ENCODE measurements at regions not wholly inside any gene's neighbourhood (a gene's known extent, or its start where the extent isn't known, plus 50 kb on each side); places are given as distances from the start of the nearest gene placed in this dataset.

- POLR2A ChIA-PET = no interaction called here
- CTCF ChIA-PET = no interaction called here
- Mint-ChIP-seq H3K4me3 (no peak overlapping the region), H3K36me3 (ENCODE audit: low read depth) (no peaks in the 10 kb centered on the region), H3K4me1 (no peaks in the 10 kb centered on the region), H3K27me3 (no peaks in the 10 kb centered on the region), H3K9me3 (no peaks in the 10 kb centered on the region), H3K27ac (no peak overlapping the region)
- DNase-seq = no peak
These were observed 278.0 kb upstream of the DKK2 start for GRCh38 chr4:107314156-107314555.

- CTCF ChIA-PET = no interaction called here
- DNase-seq = no peak
- Mint-ChIP-seq H3K9me3 (no peaks in the 10 kb centered on the region), H3K36me3 (ENCODE audit: low read depth) (no peaks in the 10 kb centered on the region), H3K27me3 (no peaks in the 10 kb centered on the region), H3K4me3 (no peak overlapping the region), H3K27ac (no peak overlapping the region), H3K4me1 (no peaks in the 10 kb centered on the region)
- POLR2A ChIA-PET = no interaction called here
These were observed 276.3 kb upstream of the DKK2 start for GRCh38 chr4:107312366-107312765.

GRCh38 chr4:107304699-107305286 is 268.7 kb upstream of the DKK2 start:
- POLR2A ChIA-PET = no interaction called here
- H3K36me3 Mint-ChIP-seq (ENCODE audit: low read depth) = no peaks in the 10 kb centered on the region
- no peak overlapping the region for H3K27ac Mint-ChIP-seq
- no peaks in the 10 kb centered on the region for H3K4me1 Mint-ChIP-seq
- no peak for DNase-seq
- H3K9me3 Mint-ChIP-seq = no peaks in the 10 kb centered on the region
- CTCF ChIA-PET = no interaction called here
- no peaks in the 10 kb centered on the region for H3K27me3 Mint-ChIP-seq
- no peak overlapping the region for H3K4me3 Mint-ChIP-seq

- Mint-ChIP-seq H3K4me1 (no peaks in the 10 kb centered on the region), H3K9me3 (no peaks in the 10 kb centered on the region), H3K36me3 (ENCODE audit: low read depth) (no peaks in the 10 kb centered on the region), H3K4me3 (no peak overlapping the region), H3K27me3 (no peaks in the 10 kb centered on the region), H3K27ac (no peak overlapping the region)
- no peak for DNase-seq
- ChIA-PET CTCF (no interaction called here), POLR2A (no interaction called here)
These were observed 263.5 kb upstream of the DKK2 start for GRCh38 chr4:107299646-107300045.

DNA sequence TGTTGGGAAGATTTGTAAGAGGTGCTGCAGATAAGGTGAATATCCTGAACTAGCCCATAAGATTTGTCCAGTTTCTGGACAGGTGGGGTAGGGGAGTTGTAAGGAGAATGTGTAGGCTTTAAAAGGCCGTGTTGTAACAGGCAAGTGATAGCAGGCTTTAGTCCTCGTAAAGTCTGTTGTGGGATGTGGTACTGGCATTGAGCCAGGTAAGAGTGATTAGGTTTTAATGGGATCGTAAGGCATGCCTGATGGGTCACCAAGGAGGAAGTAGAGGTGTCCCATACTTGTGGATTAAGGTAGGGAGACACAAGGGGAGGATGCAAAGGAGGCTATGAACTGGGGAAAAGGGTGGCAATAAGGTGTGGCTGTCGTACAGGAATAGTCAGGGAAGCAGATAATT is 256.9 kb upstream of the DKK2 start:
- CTCF ChIA-PET = no interaction called here
- Mint-ChIP-seq H3K36me3 (ENCODE audit: low read depth) (no peaks in the 10 kb centered on the region), H3K4me1 (no peaks in the 10 kb centered on the region), H3K27me3 (no peaks in the 10 kb centered on the region), H3K27ac (no peak overlapping the region), H3K4me3 (no peak overlapping the region), H3K9me3 (no peaks in the 10 kb centered on the region)
- POLR2A ChIA-PET = no interaction called here
- DNase-seq = no peak

DNA sequence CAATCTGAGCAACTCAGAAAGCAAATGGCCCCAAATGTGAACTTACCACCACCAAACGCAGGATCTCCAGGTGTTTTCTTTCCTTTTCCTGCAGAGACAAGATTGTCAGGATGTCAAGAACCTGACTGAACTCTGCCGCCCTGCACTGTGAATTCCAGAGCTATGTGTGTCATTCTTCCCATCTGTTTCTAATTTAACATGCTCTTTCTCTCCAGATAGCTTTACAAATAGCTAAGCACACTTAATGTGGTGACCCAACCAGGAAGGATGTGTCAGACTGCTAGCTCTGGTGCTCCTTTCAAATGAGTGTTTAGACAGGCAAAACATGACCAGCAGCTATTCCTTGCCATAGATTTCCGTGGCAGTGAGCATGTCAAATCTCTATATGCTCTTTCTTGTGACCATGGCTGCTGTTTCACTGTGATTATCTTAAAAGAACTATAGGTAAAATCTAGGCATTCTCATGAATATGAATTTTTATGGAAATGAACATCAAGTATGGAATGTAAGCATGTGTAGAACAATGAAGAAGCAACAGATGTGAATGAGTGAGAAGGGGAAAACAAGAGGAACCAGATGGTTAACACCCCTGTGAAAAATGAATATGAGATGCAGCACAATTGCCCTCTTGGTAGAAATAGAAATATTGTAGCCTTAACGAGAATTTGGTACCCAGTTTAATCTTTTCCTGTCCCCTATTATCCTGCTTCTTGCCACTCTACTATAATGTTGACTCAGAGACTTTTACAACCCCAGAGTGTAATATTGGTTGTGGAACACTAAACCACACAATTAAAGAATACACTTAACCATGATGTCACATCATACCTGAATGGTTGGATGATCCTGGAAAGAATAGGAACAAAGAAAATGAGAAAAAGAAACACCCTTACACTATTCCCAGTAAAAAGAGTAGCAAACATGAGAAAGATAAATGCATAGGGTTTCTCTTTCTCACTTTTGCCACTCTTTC is 247.8 kb upstream of the DKK2 start:
- H3K27ac Mint-ChIP-seq = no peak overlapping the region
- DNase-seq = no peak
- H3K4me3 Mint-ChIP-seq = no peak overlapping the region
- ChIA-PET CTCF (no interaction called here), POLR2A (no interaction called here)
- H3K27me3 Mint-ChIP-seq = no peaks in the 10 kb centered on the region
- no peaks in the 10 kb centered on the region for H3K36me3 Mint-ChIP-seq (ENCODE audit: low read depth)
- no peaks in the 10 kb centered on the region for H3K9me3 Mint-ChIP-seq
- no peaks in the 10 kb centered on the region for H3K4me1 Mint-ChIP-seq

- CTCF ChIA-PET = no interaction called here
- H3K9me3 Mint-ChIP-seq = no peaks in the 10 kb centered on the region
- no peaks in the 10 kb centered on the region for H3K27me3 Mint-ChIP-seq
- no peak overlapping the region for H3K27ac Mint-ChIP-seq
- DNase-seq = no peak
- no peaks in the 10 kb centered on the region for H3K36me3 Mint-ChIP-seq (ENCODE audit: low read depth)
- H3K4me1 Mint-ChIP-seq = no peaks in the 10 kb centered on the region
- POLR2A ChIA-PET = no interaction called here
- no peak overlapping the region for H3K4me3 Mint-ChIP-seq
These were observed 243.6 kb upstream of the DKK2 start for GRCh38 chr4:107279733-107280132.

DNA sequence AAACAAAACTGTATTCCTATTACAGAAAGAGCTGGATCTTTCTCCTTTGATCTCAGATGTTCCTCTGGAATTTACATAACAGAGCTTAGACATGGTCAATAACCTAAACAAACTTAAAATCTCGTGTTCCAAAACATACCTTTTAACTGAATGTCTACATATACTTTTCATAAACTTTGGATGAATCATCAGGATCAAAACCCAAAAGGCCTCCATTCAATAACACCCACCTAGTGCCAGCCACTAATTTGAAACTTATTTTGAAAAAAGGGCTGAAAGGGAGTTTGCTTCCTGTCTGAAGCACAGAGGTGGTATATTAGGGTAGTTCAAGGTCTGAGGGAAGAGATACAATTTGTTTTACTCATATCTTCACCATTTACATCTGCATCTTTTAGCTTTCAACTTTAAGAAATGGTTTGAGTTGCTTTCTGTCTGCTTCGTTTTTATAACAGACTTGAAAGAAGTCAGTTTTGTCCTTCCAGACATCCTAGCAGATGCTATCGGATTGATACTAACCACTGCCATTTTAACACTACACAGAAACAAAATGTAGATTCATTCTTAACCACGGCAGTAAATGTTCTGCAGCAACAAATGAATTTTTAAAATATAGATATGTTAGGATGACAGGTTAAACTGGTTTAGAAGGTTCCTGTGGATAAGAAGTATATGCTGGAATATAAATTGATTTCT is 242.8 kb upstream of the DKK2 start:
- no peaks in the 10 kb centered on the region for H3K36me3 Mint-ChIP-seq (ENCODE audit: low read depth)
- ChIA-PET POLR2A (no interaction called here), CTCF (no interaction called here)
- no peaks in the 10 kb centered on the region for H3K4me1 Mint-ChIP-seq
- no peak overlapping the region for H3K4me3 Mint-ChIP-seq
- H3K27ac Mint-ChIP-seq = no peak overlapping the region
- no peaks in the 10 kb centered on the region for H3K9me3 Mint-ChIP-seq
- DNase-seq = no peak
- H3K27me3 Mint-ChIP-seq = no peaks in the 10 kb centered on the region

DNA sequence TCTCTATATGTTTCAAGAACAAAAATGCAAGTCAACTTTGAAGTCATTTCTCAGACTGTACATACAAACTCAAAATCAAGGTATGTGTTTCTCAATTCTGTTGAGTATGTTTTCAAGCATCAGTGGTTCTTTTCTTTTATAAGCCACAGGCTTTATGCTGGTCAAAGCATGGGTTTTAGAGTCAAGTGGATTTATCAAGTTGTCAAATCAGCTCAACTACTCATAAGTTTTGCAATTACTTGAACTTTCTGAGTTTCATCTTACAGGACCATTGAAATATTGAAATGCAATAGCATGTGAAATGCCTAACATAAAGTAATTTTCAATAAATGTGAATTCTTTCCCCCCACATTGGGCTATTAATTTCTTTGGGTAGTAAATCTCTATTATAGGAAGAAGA is 239.9 kb upstream of the DKK2 start:
- ChIA-PET POLR2A (no interaction called here), CTCF (no interaction called here)
- H3K36me3 Mint-ChIP-seq (ENCODE audit: low read depth) = no peaks in the 10 kb centered on the region
- no peaks in the 10 kb centered on the region for H3K4me1 Mint-ChIP-seq
- H3K27me3 Mint-ChIP-seq = no peaks in the 10 kb centered on the region
- no peak overlapping the region for H3K4me3 Mint-ChIP-seq
- no peak for DNase-seq
- no peaks in the 10 kb centered on the region for H3K9me3 Mint-ChIP-seq
- no peak overlapping the region for H3K27ac Mint-ChIP-seq

- ChIA-PET CTCF (no interaction called here), POLR2A (no interaction called here)
- Mint-ChIP-seq H3K9me3 (no peaks in the 10 kb centered on the region), H3K4me3 (no peak overlapping the region), H3K4me1 (no peaks in the 10 kb centered on the region), H3K36me3 (ENCODE audit: low read depth) (no peaks in the 10 kb centered on the region), H3K27me3 (no peaks in the 10 kb centered on the region), H3K27ac (no peak overlapping the region)
- DNase-seq = no peak
These were observed 239.1 kb upstream of the DKK2 start for GRCh38 chr4:107275225-107275624.

DNA sequence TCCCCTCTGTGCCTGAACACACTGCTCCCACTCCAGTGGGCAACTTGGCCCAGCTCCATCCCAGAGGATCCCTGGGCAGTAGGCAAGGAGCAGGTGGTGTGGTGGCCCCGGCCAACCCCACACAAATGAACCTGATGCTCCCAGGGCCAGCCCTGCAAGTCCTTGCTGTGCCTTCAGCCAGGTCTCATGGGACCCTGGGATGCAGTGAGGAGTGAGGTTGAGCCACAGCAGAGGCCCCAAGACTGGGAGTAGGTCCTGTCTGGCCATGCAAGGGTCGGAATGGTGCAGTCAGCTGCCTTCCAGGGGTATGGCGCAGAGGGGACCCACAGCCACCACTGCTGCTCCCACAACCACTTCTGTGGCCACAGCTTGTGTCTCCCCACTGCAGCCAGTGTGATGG is 234.5 kb upstream of the DKK2 start:
- ChIA-PET CTCF (no interaction called here), POLR2A (no interaction called here)
- Mint-ChIP-seq H3K4me3 (no peak overlapping the region), H3K4me1 (no peaks in the 10 kb centered on the region), H3K27ac (no peak overlapping the region), H3K27me3 (no peaks in the 10 kb centered on the region), H3K9me3 (no peaks in the 10 kb centered on the region), H3K36me3 (ENCODE audit: low read depth) (no peaks in the 10 kb centered on the region)
- DNase-seq = no peak

DNA sequence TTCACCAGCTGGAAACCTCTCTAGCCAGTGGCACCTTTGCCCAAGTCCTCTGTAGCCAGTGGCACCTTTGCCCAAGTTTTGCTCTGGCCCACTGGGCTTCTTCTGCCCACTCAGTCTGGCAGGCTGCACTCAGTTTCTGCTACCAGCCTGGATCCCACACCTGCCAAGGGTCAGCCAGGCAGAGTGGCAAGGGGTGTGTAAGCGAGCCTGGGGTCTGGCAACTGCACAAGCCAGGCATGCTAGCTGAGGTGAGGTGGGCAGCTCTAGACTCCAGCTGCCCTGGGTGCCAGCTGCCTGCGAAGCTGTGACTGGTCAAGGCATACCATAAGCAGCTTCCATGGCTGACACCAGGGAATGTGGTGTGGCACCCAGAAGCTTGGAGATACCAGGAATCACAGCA is 233.1 kb upstream of the DKK2 start:
- CTCF ChIA-PET = no interaction called here
- H3K27me3 Mint-ChIP-seq = no peaks in the 10 kb centered on the region

GRCh38 chr4:107265859-107266258 is 229.7 kb upstream of the DKK2 start:
- no peak for DNase-seq
- Mint-ChIP-seq H3K27me3 (no peaks in the 10 kb centered on the region), H3K27ac (no peak overlapping the region), H3K4me1 (no peaks in the 10 kb centered on the region), H3K36me3 (ENCODE audit: low read depth) (no peaks in the 10 kb centered on the region), H3K4me3 (no peak overlapping the region), H3K9me3 (no peaks in the 10 kb centered on the region)
- ChIA-PET POLR2A (no interaction called here), CTCF (no interaction called here)

More for the DNA sequence above, 233.1 kb upstream of the DKK2 start:
- Mint-ChIP-seq H3K36me3 (ENCODE audit: low read depth) (no peaks in the 10 kb centered on the region), H3K4me1 (no peaks in the 10 kb centered on the region), H3K9me3 (no peaks in the 10 kb centered on the region), H3K4me3 (no peak overlapping the region), H3K27ac (no peak overlapping the region)
- no peak for DNase-seq
- POLR2A ChIA-PET = no interaction called here

All from activated CD4-positive, alpha-beta memory T cell treated with anti-CD3 and anti-CD28 coated beads, Interleukin-2, amount 10 ng/mL, durations not matched to agents 7 days and 5 days (primary cell).